GM23248 (cell line): ENCODE measurements at regions not wholly inside any gene's neighbourhood (a gene's known extent, or its start where the extent isn't known, plus 50 kb on each side); places are given as distances from the start of the nearest gene placed in this dataset.

Experiments
- DNase-seq: peaks from one replicate; pipeline ENCODE4 v3.0.0-alpha.2; 2015
- H2AFZ ChIP-seq: fragments of 200-600 bp; sonication (generic); 2 replicates; pipeline ENCODE4 v1.6.1; 2016; ENCODE audit warnings: antibody characterized with exemption
- H3F3A ChIP-seq: fragments of 200-600 bp; sonication (generic); 2 replicates; pipeline ENCODE4 v1.6.1; 2016; ENCODE audit warnings: mild to moderate bottlenecking, antibody characterized with exemption, mixed run types; ENCODE audit not compliant: insufficient read depth
- H3K27ac ChIP-seq: fragments of 200-600 bp; sonication (generic); 2 replicates; pipeline ENCODE4 v1.5.1; 2016; ENCODE audit warnings: mild to moderate bottlenecking
- H3K27me3 ChIP-seq: fragments of 200-600 bp; sonication (generic); replicated peaks from 2 replicates; pipeline ENCODE4 v1.6.1; 2016; ENCODE audit warnings: mild to moderate bottlenecking; ENCODE audit not compliant: insufficient read depth
- H3K36me3 ChIP-seq: fragments of 200-600 bp; sonication (generic); 2 replicates; pipeline ENCODE4 v1.6.1; 2016; ENCODE audit warnings: low read depth, mild to moderate bottlenecking
- H3K4me1 ChIP-seq: fragments of 200-600 bp; sonication (generic); 2 replicates; pipeline ENCODE4 v1.6.1; 2016; ENCODE audit warnings: mild to moderate bottlenecking; ENCODE audit not compliant: insufficient read depth
- H3K4me2 ChIP-seq: fragments of 200-600 bp; sonication (generic); one replicate; pipeline ENCODE4 v1.6.1; 2016; ENCODE audit warnings: mild to moderate bottlenecking; ENCODE audit not compliant: unreplicated experiment
- H3K4me3 ChIP-seq: fragments of 200-600 bp; sonication (generic); 2 replicates; pipeline ENCODE4 v1.5.1; 2016; ENCODE audit warnings: mild to moderate bottlenecking
- H3K79me2 ChIP-seq: fragments of 200-600 bp; sonication (generic); 2 replicates; pipeline ENCODE4 v1.6.1; 2016; ENCODE audit warnings: mild to moderate bottlenecking; ENCODE audit not compliant: insufficient read depth
- H3K9ac ChIP-seq: fragments of 200-600 bp; sonication (generic); 2 replicates; pipeline ENCODE4 v1.6.1; 2016; ENCODE audit warnings: mild to moderate bottlenecking
- H3K9me2 ChIP-seq: fragments of 200-600 bp; sonication (generic); 2 replicates; pipeline ENCODE4 v1.6.1; 2016; ENCODE audit warnings: mixed run types, mild to moderate bottlenecking, moderate library complexity; ENCODE audit not compliant: insufficient read depth
- H3K9me3 ChIP-seq: fragments of 200-600 bp; sonication (generic); one replicate; pipeline ENCODE4 v1.6.1; 2017; ENCODE audit warnings: low read depth
- H4K20me1 ChIP-seq: fragments of 200-600 bp; sonication (generic); 2 replicates; pipeline ENCODE4 v1.6.0; 2016; ENCODE audit not compliant: insufficient read depth
- EZH2 ChIP-seq: fragments of 200-600 bp; sonication (generic); IDR thresholded peaks from 2 replicates; pipeline ENCODE4 v1.6.1; 2018; ENCODE audit warnings: antibody characterized with exemption, mild to moderate bottlenecking; ENCODE audit not compliant: insufficient read depth, poor library complexity, severe bottlenecking
- EZH2phosphoT487 ChIP-seq: fragments of 200-600 bp; sonication (generic); IDR thresholded peaks from 2 replicates; pipeline ENCODE4 v1.6.1; 2018; ENCODE audit warnings: antibody characterized with exemption, moderate library complexity, mild to moderate bottlenecking, low read depth; ENCODE audit not compliant: insufficient read depth
- WGBS, 2 experiments: methylation state at CpG; one replicate each; pipeline ENCODE4 v1.1.6; 2015 to 2017; ENCODE audit warnings: low lambda C conversion rate in 2 of 2, low coverage in 1 of 2; ENCODE audit errors: missing lambda C conversion rate in 2 of 2; 5-methylcytosine and 5-hydroxymethylcytosine counted together
- in situ Hi-C: fragments of 300-500 bp; cut with MboI; formaldehyde crosslinking; loops from 2 replicates; pipeline ENCODE4 v1.15.0; 2020

DNA sequence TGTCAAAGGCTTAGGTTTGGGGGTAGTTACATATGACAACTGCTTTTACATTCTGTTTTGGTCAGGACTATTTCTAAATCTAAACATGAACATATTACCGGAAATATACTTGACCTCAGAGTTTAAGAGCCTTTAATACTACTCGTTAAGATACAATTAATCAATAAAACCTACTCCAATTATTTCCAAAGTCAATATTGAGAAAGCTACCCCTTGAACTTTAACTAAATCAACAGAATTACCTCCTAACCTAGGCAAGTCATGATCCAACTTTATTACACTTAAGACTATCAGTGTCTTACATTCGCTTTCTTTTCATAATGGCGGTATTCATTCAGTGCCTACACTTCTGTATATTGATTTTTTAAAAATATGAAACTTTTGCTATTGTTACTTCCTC, 107.7 kb downstream of the RAP2B start:
- Histone ChIP-seq H3K4me2 (no peak overlapping the region), H3K36me3 (no peaks in the 10 kb centered on the region), H3K9ac (no peak overlapping the region), H4K20me1 (no peaks in the 10 kb centered on the region), H3K9me2 (no peaks in the 10 kb centered on the region), H3K9me3 (no peaks in the 10 kb centered on the region), H3F3A (peaks cover 14% of the 10 kb centered on the region), H2AFZ (no peak overlapping the region), H3K4me3 (no peak overlapping the region), H3K4me1 (peaks cover 14% of the 10 kb centered on the region), H3K27me3 (no peaks in the 10 kb centered on the region), H3K79me2 (no peaks in the 10 kb centered on the region), H3K27ac (no peak overlapping the region)
- 85 to 86% methylated on average over 4 of the region's 4 CpGs for WGBS, 2 experiments
- TF ChIP-seq EZH2 (no peak), EZH2phosphoT487 (no peak)
- no peak for DNase-seq
- in situ Hi-C loops, result no loop called here

DNA sequence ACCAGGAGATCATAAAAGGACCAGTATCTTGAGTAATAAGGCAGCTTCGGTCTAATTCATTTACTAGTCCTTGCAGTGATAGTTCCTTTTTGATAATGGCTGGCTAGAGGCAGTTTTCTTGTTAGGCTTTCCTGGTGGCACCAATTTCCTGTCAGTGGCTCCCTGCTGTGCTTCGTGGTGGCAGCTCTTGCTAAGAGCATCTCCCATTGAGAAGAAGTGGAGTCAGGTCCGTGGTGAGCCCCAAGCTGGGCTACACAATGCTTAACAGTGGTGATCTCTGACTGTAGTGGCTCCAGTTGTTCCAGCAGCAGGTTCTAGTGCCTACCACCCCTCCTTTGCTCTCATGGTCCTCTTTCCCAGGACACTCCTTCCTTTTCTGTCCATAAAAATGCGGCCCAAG, 111.2 kb downstream of the RAP2B start:
- no peaks in the 10 kb centered on the region for H4K20me1 ChIP-seq
- H3K36me3 ChIP-seq, result no peaks in the 10 kb centered on the region
- no peak overlapping the region for H3K9ac ChIP-seq
- no peak overlapping the region for H3K4me3 ChIP-seq
- TF ChIP-seq EZH2 (no peak), EZH2phosphoT487 (no peak)
- H3K9me2 ChIP-seq, result no peaks in the 10 kb centered on the region
- no peaks in the 10 kb centered on the region for H3K79me2 ChIP-seq
- H3K27me3 ChIP-seq, result no peaks in the 10 kb centered on the region
- peaks cover 34% of the 10 kb centered on the region for H3K4me1 ChIP-seq
- in situ Hi-C loops, result no loop called here
- peaks cover 27% of the 10 kb centered on the region for H3F3A ChIP-seq
- H3K27ac ChIP-seq, result peak overlapping the region; percentile 58; the same call in 1 of the 2 replicates
- H3K9me3 ChIP-seq, result no peaks in the 10 kb centered on the region
- DNase-seq, result no peak
- H3K4me2 ChIP-seq, result peak overlapping the region; percentile 65
- 0 out of 2 replicates have a peak overlapping the region, but pooled peaks have one; percentile 3 for H2AFZ ChIP-seq
- WGBS, 2 experiments, result 87 to 91% methylated on average over 4 of the region's 4 CpGs

DNA sequence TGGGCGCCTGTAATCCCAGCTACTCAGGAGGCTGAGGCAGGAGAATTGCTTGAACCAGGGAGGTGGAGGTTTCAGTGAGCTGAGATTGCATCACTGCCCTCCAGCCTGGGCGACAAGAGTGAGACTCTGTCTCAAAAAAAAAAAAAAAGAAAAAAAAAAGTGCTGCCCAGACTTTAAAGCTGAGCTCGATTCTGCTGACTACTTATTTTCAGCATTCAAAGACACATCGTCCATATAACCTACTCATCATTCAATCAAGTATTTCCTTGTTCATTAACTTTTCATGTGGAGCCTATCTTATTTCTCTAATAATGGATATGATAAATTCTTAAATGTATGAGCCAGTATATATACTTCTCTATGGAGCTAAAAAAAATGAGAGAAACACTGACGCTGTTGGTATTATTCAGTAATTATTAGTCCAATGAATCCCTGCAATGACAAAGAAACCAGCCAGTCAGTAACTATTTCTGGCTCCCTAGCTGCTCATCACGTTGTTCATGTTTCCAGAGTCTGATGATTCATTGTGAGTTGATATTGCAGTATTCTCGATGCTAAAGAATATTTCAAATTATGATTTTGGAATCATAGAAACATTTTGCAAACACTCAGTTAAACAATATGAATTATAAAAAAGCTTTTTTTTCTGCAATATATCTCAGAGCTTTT, 111.9 kb downstream of the RAP2B start:
- TF ChIP-seq EZH2phosphoT487 (no peak), EZH2 (no peak)
- Histone ChIP-seq H3F3A (peaks cover 27% of the 10 kb centered on the region), H3K9ac (0 out of 2 replicates have a peak overlapping the region, but pooled peaks have one; percentile 27), H3K36me3 (no peaks in the 10 kb centered on the region), H4K20me1 (no peaks in the 10 kb centered on the region), H3K4me3 (peak overlapping the region; percentile 45), H3K9me2 (no peaks in the 10 kb centered on the region), H3K4me2 (peak overlapping the region; percentile 65), H2AFZ (0 out of 2 replicates have a peak overlapping the region, but pooled peaks have one; percentile 3), H3K79me2 (no peaks in the 10 kb centered on the region), H3K4me1 (peaks cover 34% of the 10 kb centered on the region), H3K27ac (peak overlapping the region; percentile 58), H3K27me3 (no peaks in the 10 kb centered on the region), H3K9me3 (no peaks in the 10 kb centered on the region)
- WGBS, 2 experiments, result 14 to 20% methylated on average over 7 of the region's 7 CpGs
- in situ Hi-C loops, result no loop called here
- peak; percentile 88 for DNase-seq

DNA sequence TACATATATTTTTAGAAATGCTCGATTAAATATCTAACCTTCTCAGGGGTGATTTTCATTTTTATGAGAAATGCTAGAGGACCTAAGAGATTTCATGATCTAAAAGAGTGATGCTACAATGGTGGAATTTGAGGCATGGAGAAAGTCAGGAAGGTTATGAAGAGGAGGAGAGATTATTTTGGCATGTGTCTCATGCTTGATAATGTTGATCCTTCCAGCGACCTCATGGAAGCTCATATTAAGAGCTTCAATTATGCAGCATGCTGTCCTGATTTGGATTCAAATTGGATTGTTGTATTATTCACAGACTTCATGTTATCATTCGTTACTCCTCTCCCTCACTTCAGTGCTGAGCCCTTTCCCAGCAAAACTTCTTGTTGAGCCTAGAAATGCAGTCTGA, 112.5 kb downstream of the RAP2B start:
- H3K79me2 ChIP-seq, result no peaks in the 10 kb centered on the region
- no peak overlapping the region for H3K9ac ChIP-seq
- H3K4me1 ChIP-seq, result peaks cover 37% of the 10 kb centered on the region
- DNase-seq, result peak; percentile 20
- H3K9me3 ChIP-seq, result no peaks in the 10 kb centered on the region
- H3F3A ChIP-seq, result peaks cover 27% of the 10 kb centered on the region
- in situ Hi-C loops, result no loop called here
- H3K27me3 ChIP-seq, result no peaks in the 10 kb centered on the region
- peak overlapping the region; percentile 58 for H3K27ac ChIP-seq
- WGBS, 2 experiments, result 56 to 57% methylated on average over 3 of the region's 3 CpGs
- H3K4me3 ChIP-seq, result peak overlapping the region; percentile 45
- H3K36me3 ChIP-seq, result no peaks in the 10 kb centered on the region
- no peak for TF ChIP-seq EZH2
- TF ChIP-seq EZH2phosphoT487, result no peak
- H3K4me2 ChIP-seq, result peak overlapping the region; percentile 65
- no peaks in the 10 kb centered on the region for H4K20me1 ChIP-seq
- H2AFZ ChIP-seq, result no peak overlapping the region
- H3K9me2 ChIP-seq, result no peaks in the 10 kb centered on the region

DNA sequence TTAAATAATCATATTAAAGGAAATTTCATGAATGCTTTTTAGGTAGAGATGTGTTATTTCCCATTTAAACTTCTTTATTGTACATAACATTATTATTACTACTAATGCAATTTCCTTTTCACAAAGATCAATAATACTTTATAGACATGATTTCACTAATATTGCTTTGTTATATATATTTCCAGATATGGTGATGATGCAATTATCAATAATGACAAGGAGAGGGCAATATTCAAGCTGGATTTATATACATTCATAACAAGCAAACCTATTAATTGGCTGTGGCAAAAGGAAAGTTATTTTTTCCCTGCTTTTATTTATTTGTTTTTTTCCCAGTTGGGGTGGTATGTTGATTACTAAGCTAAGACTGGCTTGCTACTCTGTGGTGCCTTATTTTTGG, 113.5 kb downstream of the RAP2B start:
- DNase-seq, result no peak
- Histone ChIP-seq H3K4me3 (no peak overlapping the region), H3K4me2 (no peak overlapping the region), H3K27ac (no peak overlapping the region), H3K9ac (no peak overlapping the region), H4K20me1 (no peaks in the 10 kb centered on the region), H3K79me2 (no peaks in the 10 kb centered on the region), H3K4me1 (peaks cover 41% of the 10 kb centered on the region), H3K27me3 (no peaks in the 10 kb centered on the region), H3K9me3 (no peaks in the 10 kb centered on the region), H3F3A (peaks cover 27% of the 10 kb centered on the region), H3K36me3 (no peaks in the 10 kb centered on the region), H3K9me2 (no peaks in the 10 kb centered on the region), H2AFZ (no peak overlapping the region)
- TF ChIP-seq EZH2 (no peak), EZH2phosphoT487 (no peak)
- in situ Hi-C loops, result loop anchor here (25.0 kb wide), 1 partner anchor 238 kb away; no protein-coding TSS in a partner anchor
